H9 (cell line): ENCODE measurements at regions not wholly inside any gene's neighbourhood (a gene's known extent, or its start where the extent isn't known, plus 50 kb on each side); places are given as distances from the start of the nearest gene placed in this dataset.

Experiments
- DNase-seq: peaks from one replicate; pipeline ENCODE4 v3.0.0-alpha.2; 2017
- H2AFZ ChIP-seq: one replicate; pipeline ENCODE4 v1.6.1; 2013; ENCODE audit warnings: mild to moderate bottlenecking, low read length, control low read depth, moderate library complexity
- H2AK5ac ChIP-seq: 2 replicates; pipeline ENCODE4 v1.6.1; 2013; ENCODE audit warnings: low read length, control low read depth, mixed read lengths; ENCODE audit not compliant: insufficient read length
- H2BK120ac ChIP-seq: one replicate; pipeline ENCODE4 v1.6.1; 2013; ENCODE audit warnings: low read depth, mild to moderate bottlenecking, low read length, control low read depth, inconsistent platforms; ENCODE audit not compliant: poor library complexity, severe bottlenecking
- H2BK12ac ChIP-seq: 2 replicates; pipeline ENCODE4 v1.6.1; 2013; ENCODE audit warnings: low read length, control low read depth, mixed read lengths, low read depth; ENCODE audit not compliant: insufficient read length
- H2BK15ac ChIP-seq: 2 replicates; pipeline ENCODE4 v1.6.1; 2013; ENCODE audit warnings: low read depth, low read length, control low read depth
- H2BK20ac ChIP-seq: one replicate; pipeline ENCODE4 v1.6.1; 2013; ENCODE audit warnings: low read depth, mild to moderate bottlenecking, low read length, control low read depth, inconsistent platforms; ENCODE audit not compliant: poor library complexity, severe bottlenecking
- H2BK5ac ChIP-seq: 2 replicates; pipeline ENCODE4 v1.6.1; 2013; ENCODE audit warnings: low read length, control low read depth, mixed read lengths; ENCODE audit not compliant: insufficient read length
- H3K14ac ChIP-seq: 2 replicates; pipeline ENCODE4 v1.6.1; 2013; ENCODE audit warnings: low read length, control low read depth; ENCODE audit not compliant: insufficient read depth
- H3K18ac ChIP-seq: 2 replicates; pipeline ENCODE4 v1.6.1; 2013; ENCODE audit warnings: low read depth, mild to moderate bottlenecking, mixed read lengths, low read length, control low read depth; ENCODE audit not compliant: insufficient read length
- H3K23ac ChIP-seq: 2 replicates; pipeline ENCODE4 v1.6.1; 2013; ENCODE audit warnings: low read length, control low read depth, mixed read lengths, low read depth; ENCODE audit not compliant: insufficient read length
- H3K23me2 ChIP-seq: 2 replicates; pipeline ENCODE4 v1.6.1; 2013; ENCODE audit warnings: low read depth, mild to moderate bottlenecking, mixed read lengths, low read length, control low read depth; ENCODE audit not compliant: insufficient read length, poor library complexity, severe bottlenecking
- H3K27ac ChIP-seq: 2 replicates; pipeline ENCODE4 v1.5.1; 2013; ENCODE audit warnings: low read length, control low read depth, mixed read lengths, low read depth; ENCODE audit not compliant: insufficient read length
- H3K27me3 ChIP-seq: 2 replicates; pipeline ENCODE4 v1.6.1; 2013; ENCODE audit warnings: low read length, control low read depth, inconsistent platforms; ENCODE audit not compliant: insufficient read depth
- H3K4ac ChIP-seq: 2 replicates; pipeline ENCODE4 v1.6.1; 2013; ENCODE audit warnings: low read depth, mild to moderate bottlenecking, control low read depth, inconsistent platforms, low read length, moderate library complexity
- H3K4me1 ChIP-seq: 2 replicates; pipeline ENCODE4 v1.6.1; 2013; ENCODE audit warnings: low read length, control low read depth, inconsistent platforms; ENCODE audit not compliant: insufficient read depth
- H3K4me2 ChIP-seq: 2 replicates; pipeline ENCODE4 v1.6.1; 2013; ENCODE audit warnings: low read length, control low read depth, mixed read lengths; ENCODE audit not compliant: insufficient read length, insufficient read depth
- H3K56ac ChIP-seq: 2 replicates; pipeline ENCODE4 v1.6.1; 2013; ENCODE audit warnings: low read depth, mild to moderate bottlenecking, mixed read lengths, low read length, control low read depth; ENCODE audit not compliant: insufficient read length
- H3K79me1 ChIP-seq: 2 replicates; pipeline ENCODE4 v1.6.1; 2013; ENCODE audit warnings: low read depth, mild to moderate bottlenecking, moderate library complexity, low read length, control low read depth, inconsistent platforms; ENCODE audit not compliant: insufficient read depth, poor library complexity, severe bottlenecking
- H3K79me2 ChIP-seq: 2 replicates; pipeline ENCODE4 v1.6.1; 2013; ENCODE audit warnings: low read length, control low read depth, inconsistent platforms; ENCODE audit not compliant: insufficient read depth
- H3K9ac ChIP-seq: 2 replicates; pipeline ENCODE4 v1.6.1; 2013; ENCODE audit warnings: low read length, control low read depth, mixed read lengths; ENCODE audit not compliant: insufficient read length; ENCODE audit errors: extremely low read depth
- H3K9me3 ChIP-seq: one replicate; pipeline ENCODE4 v1.6.1; 2013; ENCODE audit warnings: low read depth, low read length, inconsistent platforms; ENCODE audit not compliant: control insufficient read depth
- H3T11ph ChIP-seq: one replicate; pipeline ENCODE4 v1.6.1; 2013; ENCODE audit warnings: mild to moderate bottlenecking, low read length, control low read depth, inconsistent platforms
- H4K20me1 ChIP-seq: one replicate; pipeline ENCODE4 v1.6.1; 2013; ENCODE audit not compliant: control insufficient read depth, insufficient read length, insufficient read depth
- H4K5ac ChIP-seq: 2 replicates; pipeline ENCODE4 v1.6.1; 2013; ENCODE audit warnings: low read depth, mild to moderate bottlenecking, mixed read lengths, low read length, control low read depth; ENCODE audit not compliant: insufficient read length
- H4K8ac ChIP-seq: replicated peaks from 2 replicates; pipeline ENCODE4 v1.6.1; 2013; ENCODE audit warnings: low read length, control low read depth, mixed read lengths, low read depth; ENCODE audit not compliant: insufficient read length
- H4K91ac ChIP-seq: 2 replicates; pipeline ENCODE4 v1.6.1; 2013; ENCODE audit warnings: low read depth, mild to moderate bottlenecking, moderate library complexity, mixed read lengths, low read length, control low read depth; ENCODE audit not compliant: insufficient read length
- H3K27ac Mint-ChIP-seq, 3 experiments: 2 replicates in 2 of 3; 3 replicates in 1 of 3; pipeline ENCODE4 v1.8.0; 2020 to 2021; ENCODE audit warnings: mixed read lengths in 3 of 3, mild to moderate bottlenecking in 1 of 3, moderate library complexity in 1 of 3
- H3K27me3 Mint-ChIP-seq: 2 replicates; pipeline ENCODE4 v1.8.0; 2021; ENCODE audit warnings: low read depth, mild to moderate bottlenecking, moderate library complexity, mixed read lengths
- H3K36me3 Mint-ChIP-seq, 3 experiments: 2 replicates in 2 of 3; 3 replicates in 1 of 3; pipeline ENCODE4 v1.8.0; 2020 to 2021; ENCODE audit warnings: low read depth in 3 of 3, mixed read lengths in 3 of 3; ENCODE audit not compliant: insufficient read depth in 1 of 3
- H3K4me1 Mint-ChIP-seq, 2 experiments: 2 replicates each; pipeline ENCODE4 v1.8.0; 2020; ENCODE audit warnings: mixed read lengths in 2 of 2
- H3K4me3 Mint-ChIP-seq, 2 experiments: 2 replicates in 1 of 2; 3 replicates in 1 of 2; pipeline ENCODE4 v1.8.0; 2020 to 2021; ENCODE audit warnings: mild to moderate bottlenecking in 2 of 2, mixed read lengths in 2 of 2, moderate library complexity in 1 of 2
- H3K9me3 Mint-ChIP-seq, 2 experiments: 2 replicates in 1 of 2; 3 replicates in 1 of 2; pipeline ENCODE4 v1.8.0; 2020; ENCODE audit warnings: mild to moderate bottlenecking in 2 of 2, mixed read lengths in 2 of 2, moderate library complexity in 1 of 2
- CTCF ChIP-seq: fragments of 200-600 bp; sonication (generic); conservative IDR thresholded peaks from 3 replicates; pipeline ENCODE4 v1.8.0; 2021; ENCODE audit warnings: antibody characterized with exemption, mild to moderate bottlenecking
- WGBS: extraction: QIAGEN DNeasy Blood & Tissue Kit; methylation state at CpG from one replicate; pipeline ENCODE4 v1.1.7; 2013; ENCODE audit warnings: missing lambda C conversion rate, low lambda C conversion rate, mixed read lengths; ENCODE audit not compliant: insufficient read length; ENCODE audit errors: extremely low coverage; 5-methylcytosine and 5-hydroxymethylcytosine counted together

- TF ChIP-seq CTCF, result no peak
- peaks cover 5 to 6% of the 10 kb centered on the region in 2 experiments; a peak in 3 of 4 replicates for H3K4me1 Mint-ChIP-seq
- H3K23ac ChIP-seq, result no peak overlapping the region
- H4K20me1 ChIP-seq, result no peaks in the 10 kb centered on the region
- H3K4me2 ChIP-seq, result no peak overlapping the region
- H2BK12ac ChIP-seq, result no peak overlapping the region
- no peaks in the 10 kb centered on the region for H3K36me3 Mint-ChIP-seq
- no peak overlapping the region for H3K9ac ChIP-seq
- no peak overlapping the region for H2AFZ ChIP-seq
- no peak overlapping the region for H2BK5ac ChIP-seq
- no peak overlapping the region for H3K27ac Mint-ChIP-seq
- no peak overlapping the region for H3T11ph ChIP-seq
- no peaks in the 10 kb centered on the region; a peak in 1 of 5 replicates for H3K9me3 Mint-ChIP-seq
- H3K56ac ChIP-seq, result no peak overlapping the region
- H3K4me3 Mint-ChIP-seq, result no peak overlapping the region
- no peaks in the 10 kb centered on the region for H3K79me1 ChIP-seq
- no peak overlapping the region for H2BK20ac ChIP-seq
- H3K27ac ChIP-seq, result no peak overlapping the region
- H4K5ac ChIP-seq, result no peak overlapping the region
- H3K27me3 Mint-ChIP-seq, result no peaks in the 10 kb centered on the region
- no peak overlapping the region for H2AK5ac ChIP-seq
- no peak overlapping the region for H3K14ac ChIP-seq
- H3K23me2 ChIP-seq, result no peaks in the 10 kb centered on the region
- no peak overlapping the region for H2BK15ac ChIP-seq
- DNase-seq, result no peak
- no peaks in the 10 kb centered on the region for H3K4me1 ChIP-seq
- no peak overlapping the region for H4K8ac ChIP-seq
- no peak overlapping the region for H3K4ac ChIP-seq
- no peak overlapping the region for H3K18ac ChIP-seq
- H3K79me2 ChIP-seq, result no peaks in the 10 kb centered on the region
- no peak overlapping the region for H4K91ac ChIP-seq
- WGBS, result no CpG with 5 or more reads among the region's 1 CpG
- no peaks in the 10 kb centered on the region for H3K9me3 ChIP-seq
- no peaks in the 10 kb centered on the region for H3K27me3 ChIP-seq
- no peak overlapping the region for H2BK120ac ChIP-seq
Measured at GRCh38 chr7:145050415-145050814, 214.6 kb upstream of the TPK1 start.
